ENCODE measurements at regions not wholly inside any gene's neighbourhood (a gene's known extent, or its start where the extent isn't known, plus 50 kb on each side); places are given as distances from the start of the nearest gene placed in this dataset.

- Histone ChIP-seq H3K4me1 (ENCODE audit: low read length) (no peaks in the 10 kb centered on the region), H3F3A (ENCODE audit: insufficient read depth, low read length) (no peaks in the 10 kb centered on the region), H3K9ac (ENCODE audit: low read length) (no peak overlapping the region), H3K4me3 (ENCODE audit: low read length) (no peak overlapping the region), H3K79me2 (ENCODE audit: low read length) (no peaks in the 10 kb centered on the region), H3K27ac (ENCODE audit: low read length) (no peak overlapping the region), H3K9me3 (replicated peaks; ENCODE audit: insufficient read depth, low read length) (no peaks in the 10 kb centered on the region), H3K4me2 (ENCODE audit: low read depth, low read length) (no peak overlapping the region), H3K9me2 (replicated peaks; ENCODE audit: insufficient read depth, low read length) (no peaks in the 10 kb centered on the region), H3K36me3 (replicated peaks; ENCODE audit: insufficient read depth, low read length) (no peaks in the 10 kb centered on the region), H4K20me1 (ENCODE audit: insufficient read depth, low read length) (no peaks in the 10 kb centered on the region), H3K27me3 (replicated peaks; ENCODE audit: insufficient read depth, low read length) (no peaks in the 10 kb centered on the region), H2AFZ (ENCODE audit: low read length) (no peak overlapping the region)
- no peak for DNase-seq
- TF ChIP-seq CTCF (IDR thresholded peaks at IDR 0.05; ENCODE audit: low read length) (no peak), EZH2phosphoT487 (IDR thresholded peaks at IDR 0.05; ENCODE audit: low read length) (no peak), EZH2 (optimal IDR thresholded peaks at IDR 0.05; ENCODE audit: low read depth, low read length) (no peak)
These were observed 2140.1 kb upstream of the AGA start for GRCh38 chr4:179582164-179582905.

DNA sequence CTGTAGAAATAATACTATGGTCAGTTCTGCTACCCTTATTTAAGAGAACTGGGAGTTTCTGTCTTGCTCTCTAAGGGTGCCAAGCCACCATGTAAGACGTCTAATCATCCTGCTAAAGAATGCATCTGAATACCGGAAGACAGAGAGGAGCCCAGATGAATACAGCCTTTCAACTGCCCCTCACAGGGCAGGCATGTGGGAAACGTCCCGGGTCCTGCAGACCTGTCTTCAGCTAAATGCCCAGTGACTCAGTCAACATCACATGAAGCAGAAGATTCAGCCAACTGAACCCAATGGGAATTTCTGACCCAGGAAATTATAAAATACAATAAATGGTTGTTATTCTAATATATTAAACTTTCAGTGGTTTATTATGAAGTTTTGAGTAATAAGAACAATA lies 2141.0 kb upstream of the AGA start:
- H3K27ac ChIP-seq (ENCODE audit: low read length): no peak overlapping the region
- TF ChIP-seq EZH2phosphoT487 (IDR thresholded peaks at IDR 0.05; ENCODE audit: low read length) (no peak), CTCF (IDR thresholded peaks at IDR 0.05; ENCODE audit: low read length) (no peak), EZH2 (optimal IDR thresholded peaks at IDR 0.05; ENCODE audit: low read depth, low read length) (no peak)
- no peaks in the 10 kb centered on the region for H3K27me3 ChIP-seq (replicated peaks; ENCODE audit: insufficient read depth, low read length)
- no peaks in the 10 kb centered on the region for H4K20me1 ChIP-seq (ENCODE audit: insufficient read depth, low read length)
- no peak overlapping the region for H2AFZ ChIP-seq (ENCODE audit: low read length)
- no peak overlapping the region for H3K4me3 ChIP-seq (ENCODE audit: low read length)
- H3K4me1 ChIP-seq (ENCODE audit: low read length): no peaks in the 10 kb centered on the region
- H3K9ac ChIP-seq (ENCODE audit: low read length): no peak overlapping the region
- no peaks in the 10 kb centered on the region for H3K79me2 ChIP-seq (ENCODE audit: low read length)
- H3K9me2 ChIP-seq (replicated peaks; ENCODE audit: insufficient read depth, low read length): no peaks in the 10 kb centered on the region
- no peaks in the 10 kb centered on the region for H3K9me3 ChIP-seq (replicated peaks; ENCODE audit: insufficient read depth, low read length)
- no peak for DNase-seq
- no peaks in the 10 kb centered on the region for H3F3A ChIP-seq (ENCODE audit: insufficient read depth, low read length)
- no peaks in the 10 kb centered on the region for H3K36me3 ChIP-seq (replicated peaks; ENCODE audit: insufficient read depth, low read length)
- H3K4me2 ChIP-seq (ENCODE audit: low read depth, low read length): no peak overlapping the region

DNA sequence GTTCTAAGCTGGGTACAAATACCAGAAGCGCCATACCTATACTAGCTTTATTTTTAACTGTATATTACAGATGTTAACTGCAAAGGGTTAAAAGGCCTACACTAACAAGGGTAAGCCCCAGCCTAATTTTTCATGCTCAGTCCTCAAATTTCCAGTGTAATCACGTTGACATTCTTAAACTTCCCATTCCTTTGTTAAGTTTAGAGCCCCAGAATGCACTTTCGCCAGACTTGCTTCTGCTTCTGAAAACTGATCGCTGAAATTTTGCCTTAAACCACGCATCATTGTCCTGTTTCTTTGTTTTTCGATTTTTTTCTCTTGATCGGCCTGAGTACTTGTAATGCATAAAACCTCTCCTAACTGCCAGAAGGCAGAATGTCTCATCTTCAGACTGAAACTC lies 2141.9 kb upstream of the AGA start:
- no peaks in the 10 kb centered on the region for H3K9me3 ChIP-seq (replicated peaks; ENCODE audit: insufficient read depth, low read length)
- H3K4me1 ChIP-seq (ENCODE audit: low read length): no peaks in the 10 kb centered on the region
- no peak for TF ChIP-seq EZH2phosphoT487 (IDR thresholded peaks at IDR 0.05; ENCODE audit: low read length)
- no peak for TF ChIP-seq EZH2 (optimal IDR thresholded peaks at IDR 0.05; ENCODE audit: low read depth, low read length)
- TF ChIP-seq CTCF (IDR thresholded peaks at IDR 0.05; ENCODE audit: low read length): no peak
- H4K20me1 ChIP-seq (ENCODE audit: insufficient read depth, low read length): no peaks in the 10 kb centered on the region
- no peak overlapping the region for H3K4me3 ChIP-seq (ENCODE audit: low read length)
- H3K9me2 ChIP-seq (replicated peaks; ENCODE audit: insufficient read depth, low read length): no peaks in the 10 kb centered on the region
- no peak overlapping the region for H3K27ac ChIP-seq (ENCODE audit: low read length)
- no peak overlapping the region for H3K4me2 ChIP-seq (ENCODE audit: low read depth, low read length)
- no peaks in the 10 kb centered on the region for H3K27me3 ChIP-seq (replicated peaks; ENCODE audit: insufficient read depth, low read length)
- no peak overlapping the region for H3K9ac ChIP-seq (ENCODE audit: low read length)
- no peaks in the 10 kb centered on the region for H3K79me2 ChIP-seq (ENCODE audit: low read length)
- no peak overlapping the region for H2AFZ ChIP-seq (ENCODE audit: low read length)
- H3K36me3 ChIP-seq (replicated peaks; ENCODE audit: insufficient read depth, low read length): no peaks in the 10 kb centered on the region
- H3F3A ChIP-seq (ENCODE audit: insufficient read depth, low read length): no peaks in the 10 kb centered on the region
- no peak for DNase-seq

All from MM.1S (cell line).